ENCODE measurements at regions not wholly inside any gene's neighbourhood (a gene's known extent, or its start where the extent isn't known, plus 50 kb on each side); places are given as distances from the start of the nearest gene placed in this dataset.
"Not testable (repeated sequence)": the region's sequence is repeated elsewhere in the genome, so short reads cannot be mapped to it uniquely, and the experiment has no call there.

DNA sequence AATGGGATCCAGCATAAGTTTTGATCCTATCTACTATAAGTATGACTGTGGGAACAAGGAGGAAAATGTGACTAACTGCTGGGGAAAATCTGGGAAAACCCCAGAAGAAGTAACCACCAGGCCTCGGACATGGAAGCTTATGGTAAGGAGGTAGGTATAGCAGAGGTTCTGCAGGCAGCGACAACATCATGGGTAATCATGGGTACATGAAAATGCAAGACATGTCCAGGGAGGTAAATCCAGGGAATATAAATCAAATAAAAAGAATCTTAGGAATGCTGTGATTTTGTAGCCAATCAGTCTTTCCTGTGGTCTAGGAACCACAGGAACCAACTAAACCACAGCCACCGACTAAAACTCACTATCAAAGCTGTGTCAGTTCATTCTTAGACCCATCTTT lies 168.3 kb upstream of the NPY start:
- Histone ChIP-seq H3K79me2 (ENCODE audit: control insufficient read depth, insufficient read depth, low read length) (no peaks in the 10 kb centered on the region), H3K9me3 (ENCODE audit: control insufficient read depth, low read depth, low read length) (no peaks in the 10 kb centered on the region), H3K9ac (ENCODE audit: control insufficient read depth, extremely low read depth, insufficient read depth, low read length) (no peak overlapping the region), H3K27me3 (ENCODE audit: control insufficient read depth, extremely low read depth, insufficient read depth, low read length) (no peaks in the 10 kb centered on the region), H3K4me1 (ENCODE audit: control insufficient read depth, extremely low read depth, insufficient read depth, low read length) (no peaks in the 10 kb centered on the region), H3K4me3 (ENCODE audit: control insufficient read depth in 2 of 3, extremely low read depth in 1 of 3, insufficient read depth in 2 of 3, low read depth in 1 of 3, low read length in 3 of 3) (no peak overlapping the region), H3K36me3 (ENCODE audit: control insufficient read depth in 2 of 2, extremely low read depth in 1 of 2, insufficient read depth in 2 of 2, low read length in 2 of 2) (no peaks in the 10 kb centered on the region), H3K4me2 (ENCODE audit: control insufficient read depth, extremely low read depth, insufficient read depth, low read depth, low read length) (no peak overlapping the region), H2AFZ (ENCODE audit: control insufficient read depth, low read length) (no peak overlapping the region), H3K9me1 (ENCODE audit: control insufficient read depth, extremely low read depth, insufficient read depth, low read length) (no peaks in the 10 kb centered on the region), H3K27ac (ENCODE audit: control insufficient read depth, insufficient read depth, low read length) (no peak overlapping the region), H4K20me1 (ENCODE audit: control insufficient read depth, extremely low read depth, insufficient read depth, low read length) (no peaks in the 10 kb centered on the region)
- FAIRE-seq (no peak), DNase-seq (ENCODE audit: low read depth, low spot score) (no peak)
- TF ChIP-seq EZH2 (IDR thresholded peaks at IDR 0.05; ENCODE audit: low read length) (no peak), CTCF (optimal IDR thresholded peaks at IDR 0.05 in 1 of 3, IDR thresholded peaks at IDR 0.05 in 1 of 3, conservative IDR thresholded peaks at IDR 0.05 in 1 of 3; ENCODE audit: extremely low read depth in 1 of 3, insufficient read depth in 2 of 3, low read length in 3 of 3) (no peak)
- dilution Hi-C loops (cut with MboI; ENCODE audit: extremely low pct_ligation_motif_present, low sequenced_read_pairs): no loop called here

GRCh38 chr7:24117903-24118499 lies 166.0 kb upstream of the NPY start:
- H3K9me3 ChIP-seq (ENCODE audit: control insufficient read depth, low read depth, low read length); H3K36me3 ChIP-seq (ENCODE audit: control insufficient read depth in 2 of 2, extremely low read depth in 1 of 2, insufficient read depth in 2 of 2, low read length in 2 of 2); FAIRE-seq; dilution Hi-C loops (cut with MboI; ENCODE audit: extremely low pct_ligation_motif_present, low sequenced_read_pairs); H4K20me1 ChIP-seq (ENCODE audit: control insufficient read depth, extremely low read depth, insufficient read depth, low read length); DNase-seq (ENCODE audit: low read depth, low spot score); H3K4me3 ChIP-seq (ENCODE audit: control insufficient read depth in 2 of 3, extremely low read depth in 1 of 3, insufficient read depth in 2 of 3, low read depth in 1 of 3, low read length in 3 of 3); H3K79me2 ChIP-seq (ENCODE audit: control insufficient read depth, insufficient read depth, low read length); H3K4me1 ChIP-seq (ENCODE audit: control insufficient read depth, extremely low read depth, insufficient read depth, low read length); H3K27me3 ChIP-seq (ENCODE audit: control insufficient read depth, extremely low read depth, insufficient read depth, low read length); H3K4me2 ChIP-seq (ENCODE audit: control insufficient read depth, extremely low read depth, insufficient read depth, low read depth, low read length); H3K9me1 ChIP-seq (ENCODE audit: control insufficient read depth, extremely low read depth, insufficient read depth, low read length); H2AFZ ChIP-seq (ENCODE audit: control insufficient read depth, low read length); H3K27ac ChIP-seq (ENCODE audit: control insufficient read depth, insufficient read depth, low read length); H3K9ac ChIP-seq (ENCODE audit: control insufficient read depth, extremely low read depth, insufficient read depth, low read length): not testable (repeated sequence)

- Histone ChIP-seq H3K9me3 (ENCODE audit: control insufficient read depth, low read depth, low read length) (no peaks in the 10 kb centered on the region), H3K9me1 (ENCODE audit: control insufficient read depth, extremely low read depth, insufficient read depth, low read length) (no peaks in the 10 kb centered on the region), H3K4me3 (ENCODE audit: control insufficient read depth in 2 of 3, extremely low read depth in 1 of 3, insufficient read depth in 2 of 3, low read depth in 1 of 3, low read length in 3 of 3) (no peak overlapping the region), H3K4me2 (ENCODE audit: control insufficient read depth, extremely low read depth, insufficient read depth, low read depth, low read length) (no peak overlapping the region), H3K36me3 (ENCODE audit: control insufficient read depth in 2 of 2, extremely low read depth in 1 of 2, insufficient read depth in 2 of 2, low read length in 2 of 2) (no peaks in the 10 kb centered on the region), H2AFZ (ENCODE audit: control insufficient read depth, low read length) (no peak overlapping the region), H3K4me1 (ENCODE audit: control insufficient read depth, extremely low read depth, insufficient read depth, low read length) (no peaks in the 10 kb centered on the region), H3K9ac (ENCODE audit: control insufficient read depth, extremely low read depth, insufficient read depth, low read length) (no peak overlapping the region), H3K27me3 (ENCODE audit: control insufficient read depth, extremely low read depth, insufficient read depth, low read length) (no peaks in the 10 kb centered on the region), H3K27ac (ENCODE audit: control insufficient read depth, insufficient read depth, low read length) (no peak overlapping the region), H4K20me1 (ENCODE audit: control insufficient read depth, extremely low read depth, insufficient read depth, low read length) (no peaks in the 10 kb centered on the region), H3K79me2 (ENCODE audit: control insufficient read depth, insufficient read depth, low read length) (no peaks in the 10 kb centered on the region)
- FAIRE-seq (no peak), DNase-seq (ENCODE audit: low read depth, low spot score) (no peak)
- no peak for TF ChIP-seq CTCF (optimal IDR thresholded peaks at IDR 0.05 in 1 of 3, IDR thresholded peaks at IDR 0.05 in 1 of 3, conservative IDR thresholded peaks at IDR 0.05 in 1 of 3; ENCODE audit: extremely low read depth in 1 of 3, insufficient read depth in 2 of 3, low read length in 3 of 3)
- no peak for TF ChIP-seq EZH2 (IDR thresholded peaks at IDR 0.05; ENCODE audit: low read length)
- dilution Hi-C loops (cut with MboI; ENCODE audit: extremely low pct_ligation_motif_present, low sequenced_read_pairs): no loop called here
Observed at GRCh38 chr7:24119852-24120251, 164.1 kb upstream of the NPY start.
